ENCODE measurements at regions not wholly inside any gene's neighbourhood (a gene's known extent, or its start where the extent isn't known, plus 50 kb on each side); places are given as distances from the start of the nearest gene placed in this dataset.

GRCh38 chr3:70833239-70833960 lies 521.0 kb upstream of the MDFIC2 start:
- H3K4me3 Mint-ChIP-seq = no peak overlapping the region
- ATAC-seq (peak; percentile 80), DNase-seq (ENCODE audit: low spot score) (no peak)
- H3K36me3 Mint-ChIP-seq = no peaks in the 10 kb centered on the region
- peaks cover 32% of the 10 kb centered on the region for H3K4me1 Mint-ChIP-seq
- ChIA-PET CTCF (interaction anchor here (0.9 kb wide), 1 partner anchor 85 kb away, joined by 3 read pairs; no protein-coding TSS in a partner anchor), POLR2A (no interaction called here)
- peak overlapping the region; percentile 31 for H3K27ac Mint-ChIP-seq
- peaks cover 13% of the 10 kb centered on the region for H3K9me3 Mint-ChIP-seq
- H3K27me3 Mint-ChIP-seq (ENCODE audit: low read depth) = no peaks in the 10 kb centered on the region
- no peak for TF ChIP-seq ZNF416 (CRISPR knock-in tag; IDR thresholded peaks at IDR 0.05)
- no peak for TF ChIP-seq NFYB (CRISPR knock-in tag; conservative IDR thresholded peaks at IDR 0.05; ENCODE audit: low read depth)
- TF ChIP-seq ZNF671 (CRISPR knock-in tag; IDR thresholded peaks at IDR 0.05) = no peak
- TF ChIP-seq E2F1 (CRISPR knock-in tag; IDR thresholded peaks at IDR 0.05) = no peak
- TF ChIP-seq RORB (CRISPR knock-in tag; IDR thresholded peaks at IDR 0.05) = no peak
- no peak for TF ChIP-seq EMX1 (CRISPR knock-in tag; IDR thresholded peaks at IDR 0.05)
- TF ChIP-seq TEAD4 (CRISPR knock-in tag; IDR thresholded peaks at IDR 0.05) = no peak
- TF ChIP-seq ZNF532 (CRISPR knock-in tag; IDR thresholded peaks at IDR 0.05; ENCODE audit: borderline replicate concordance) = no peak
- TF ChIP-seq CREM (CRISPR knock-in tag; IDR thresholded peaks at IDR 0.05) = no peak
- TF ChIP-seq ATF2 (CRISPR knock-in tag; IDR thresholded peaks at IDR 0.05; ENCODE audit: borderline replicate concordance, low read depth) = no peak
- TF ChIP-seq ARID4B (CRISPR knock-in tag; IDR thresholded peaks at IDR 0.05; ENCODE audit: borderline replicate concordance) = no peak
- no peak for TF ChIP-seq TEAD1 (CRISPR knock-in tag; IDR thresholded peaks at IDR 0.05)

GRCh38 chr3:70832834-70833205 lies 520.4 kb upstream of the MDFIC2 start:
- POLR2A ChIA-PET = no interaction called here
- DNase-seq (ENCODE audit: low spot score) (no peak), ATAC-seq (no peak; the same call in 1 of the 2 replicates)
- no peaks in the 10 kb centered on the region for H3K27me3 Mint-ChIP-seq (ENCODE audit: low read depth)
- CTCF ChIA-PET = no interaction called here
- H3K36me3 Mint-ChIP-seq = no peaks in the 10 kb centered on the region
- H3K9me3 Mint-ChIP-seq = peaks cover 13% of the 10 kb centered on the region
- H3K27ac Mint-ChIP-seq = no peak overlapping the region
- no peak overlapping the region for H3K4me3 Mint-ChIP-seq
- peaks cover 33% of the 10 kb centered on the region for H3K4me1 Mint-ChIP-seq
- TF ChIP-seq TP53 (CRISPR knock-in tag; IDR thresholded peaks at IDR 0.05) (no peak), ZSCAN18 (CRISPR knock-in tag; IDR thresholded peaks at IDR 0.05) (no peak), ZNF263 (CRISPR knock-in tag; IDR thresholded peaks at IDR 0.05; ENCODE audit: low read depth) (no peak), TEAD1 (CRISPR knock-in tag; IDR thresholded peaks at IDR 0.05) (no peak), IRF2 (CRISPR knock-in tag; IDR thresholded peaks at IDR 0.05; ENCODE audit: borderline replicate concordance, low read depth) (no peak), ZNF219 (CRISPR knock-in tag; IDR thresholded peaks at IDR 0.05; ENCODE audit: borderline replicate concordance) (no peak), ETV6 (CRISPR knock-in tag; IDR thresholded peaks at IDR 0.05) (no peak), ZNF512 (CRISPR knock-in tag; IDR thresholded peaks at IDR 0.05; ENCODE audit: borderline replicate concordance) (no peak), MLX (CRISPR knock-in tag; IDR thresholded peaks at IDR 0.05) (no peak)

Measured in WTC11 (cell line).